Type B pancreatic cell (in vitro differentiated cells): ENCODE measurements at regions not wholly inside any gene's neighbourhood (a gene's known extent, or its start where the extent isn't known, plus 50 kb on each side); places are given as distances from the start of the nearest gene placed in this dataset.

Experiments used
- DNase-seq: peaks from one replicate; pipeline ENCODE4 v3.0.0; 2021; ENCODE audit warnings: mixed read lengths; ENCODE audit not compliant: unreplicated experiment; ENCODE audit errors: extremely low spot score
- H3K27ac Mint-ChIP-seq: 2 replicates; pipeline ENCODE4 v1.8.0; 2021; ENCODE audit warnings: mild to moderate bottlenecking, mixed read lengths
- H3K27me3 Mint-ChIP-seq: 2 replicates; pipeline ENCODE4 v1.8.0; 2021; ENCODE audit warnings: mixed read lengths
- H3K36me3 Mint-ChIP-seq: 2 replicates; pipeline ENCODE4 v1.8.0; 2021; ENCODE audit warnings: mixed read lengths
- H3K4me1 Mint-ChIP-seq: one replicate; pipeline ENCODE4 v1.8.0; 2021; ENCODE audit warnings: mixed read lengths; ENCODE audit not compliant: unreplicated experiment
- H3K4me3 Mint-ChIP-seq: 2 replicates; pipeline ENCODE4 v1.8.0; 2021; ENCODE audit warnings: mild to moderate bottlenecking, mixed read lengths
- H3K9me3 Mint-ChIP-seq: 2 replicates; pipeline ENCODE4 v1.8.0; 2021; ENCODE audit warnings: mixed read lengths
- TF ChIP-seq, protein P1 (sequence below): fragments of 200-600 bp; sonication (generic); conservative IDR thresholded peaks from 2 replicates; pipeline ENCODE4 v1.5.0; 2021; ENCODE audit warnings: antibody characterized with exemption, mild to moderate bottlenecking

DNA sequence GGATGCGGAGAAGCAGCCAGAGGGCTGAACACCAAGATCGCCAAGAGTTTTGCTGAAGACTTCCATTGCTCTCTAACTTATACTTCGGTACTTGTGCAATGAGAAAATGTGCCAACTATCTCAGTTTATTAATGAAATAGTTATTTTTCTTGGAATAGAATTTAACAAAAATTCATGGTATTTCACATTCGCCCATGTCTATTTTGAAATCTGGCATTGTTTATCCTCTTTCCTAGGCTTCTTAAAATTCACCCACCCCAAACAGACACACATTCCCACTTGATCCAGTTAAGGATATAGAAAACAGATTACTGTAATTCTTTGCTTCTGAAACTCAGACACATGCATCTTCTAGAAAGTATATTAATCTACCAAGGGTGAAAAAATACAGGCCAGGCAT is 56.3 kb upstream of the ADAMTS5 start:
- TF ChIP-seq, protein P1, sequence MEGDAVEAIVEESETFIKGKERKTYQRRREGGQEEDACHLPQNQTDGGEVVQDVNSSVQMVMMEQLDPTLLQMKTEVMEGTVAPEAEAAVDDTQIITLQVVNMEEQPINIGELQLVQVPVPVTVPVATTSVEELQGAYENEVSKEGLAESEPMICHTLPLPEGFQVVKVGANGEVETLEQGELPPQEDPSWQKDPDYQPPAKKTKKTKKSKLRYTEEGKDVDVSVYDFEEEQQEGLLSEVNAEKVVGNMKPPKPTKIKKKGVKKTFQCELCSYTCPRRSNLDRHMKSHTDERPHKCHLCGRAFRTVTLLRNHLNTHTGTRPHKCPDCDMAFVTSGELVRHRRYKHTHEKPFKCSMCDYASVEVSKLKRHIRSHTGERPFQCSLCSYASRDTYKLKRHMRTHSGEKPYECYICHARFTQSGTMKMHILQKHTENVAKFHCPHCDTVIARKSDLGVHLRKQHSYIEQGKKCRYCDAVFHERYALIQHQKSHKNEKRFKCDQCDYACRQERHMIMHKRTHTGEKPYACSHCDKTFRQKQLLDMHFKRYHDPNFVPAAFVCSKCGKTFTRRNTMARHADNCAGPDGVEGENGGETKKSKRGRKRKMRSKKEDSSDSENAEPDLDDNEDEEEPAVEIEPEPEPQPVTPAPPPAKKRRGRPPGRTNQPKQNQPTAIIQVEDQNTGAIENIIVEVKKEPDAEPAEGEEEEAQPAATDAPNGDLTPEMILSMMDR: no peak
- Mint-ChIP-seq H3K36me3 (no peaks in the 10 kb centered on the region), H3K4me1 (peaks cover 15% of the 10 kb centered on the region), H3K27ac (no peak overlapping the region), H3K4me3 (no peak overlapping the region), H3K9me3 (peaks cover under 1% of the 10 kb centered on the region), H3K27me3 (peaks cover 3% of the 10 kb centered on the region)
- DNase-seq: no peak

DNA sequence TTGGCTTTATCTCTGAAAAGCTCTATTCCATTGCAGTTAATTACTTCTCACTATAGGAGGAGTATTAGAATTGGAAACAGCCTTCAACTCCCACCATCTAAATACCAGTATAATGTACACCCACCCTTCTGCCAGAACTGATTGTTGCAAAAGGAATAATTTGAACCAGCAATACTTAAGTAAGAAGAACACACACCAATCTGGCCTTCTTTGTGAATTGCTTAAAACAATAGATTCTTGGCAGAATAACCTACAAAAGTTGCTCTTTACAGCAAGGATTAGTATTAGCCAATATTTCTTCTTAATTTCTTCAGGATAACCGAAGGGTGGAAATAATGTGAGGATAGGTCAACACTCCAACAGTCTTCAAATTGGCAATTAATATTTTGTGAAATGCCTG is 54.9 kb upstream of the ADAMTS5 start:
- Mint-ChIP-seq H3K27ac (no peak overlapping the region), H3K4me1 (peaks cover 15% of the 10 kb centered on the region)
- TF ChIP-seq, protein P1: no peak

DNA sequence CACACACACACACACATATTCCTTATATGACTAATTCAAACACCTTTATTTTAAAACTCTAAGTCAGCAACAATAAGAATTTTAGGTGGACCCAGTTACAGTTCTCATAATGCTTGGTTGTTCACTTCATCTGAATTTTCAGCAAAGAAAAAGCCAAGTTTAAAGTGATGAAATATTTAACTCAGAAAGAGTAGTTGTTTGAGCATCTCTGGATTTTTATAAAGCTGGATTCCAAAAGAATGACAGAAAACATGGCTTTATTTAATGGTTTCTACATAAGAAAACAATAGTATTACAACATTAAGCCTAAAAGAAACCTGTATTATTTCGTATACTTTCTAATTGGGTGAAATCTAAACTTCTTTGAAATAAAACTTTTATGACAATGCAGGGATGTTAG is 54.2 kb upstream of the ADAMTS5 start:
- no peak overlapping the region for H3K4me3 Mint-ChIP-seq
- peaks cover 15% of the 10 kb centered on the region for H3K4me1 Mint-ChIP-seq
- peaks cover 7% of the 10 kb centered on the region for H3K9me3 Mint-ChIP-seq
- no peak for DNase-seq
- TF ChIP-seq, protein P1: no peak
- no peaks in the 10 kb centered on the region for H3K27me3 Mint-ChIP-seq
- H3K36me3 Mint-ChIP-seq: no peaks in the 10 kb centered on the region
- H3K27ac Mint-ChIP-seq: no peak overlapping the region

More for the DNA sequence above, 54.9 kb upstream of the ADAMTS5 start:
- no peak for DNase-seq
- H3K9me3 Mint-ChIP-seq: peaks cover 7% of the 10 kb centered on the region
- no peaks in the 10 kb centered on the region for H3K36me3 Mint-ChIP-seq
- H3K4me3 Mint-ChIP-seq: no peak overlapping the region
- peaks cover 3% of the 10 kb centered on the region for H3K27me3 Mint-ChIP-seq

DNA sequence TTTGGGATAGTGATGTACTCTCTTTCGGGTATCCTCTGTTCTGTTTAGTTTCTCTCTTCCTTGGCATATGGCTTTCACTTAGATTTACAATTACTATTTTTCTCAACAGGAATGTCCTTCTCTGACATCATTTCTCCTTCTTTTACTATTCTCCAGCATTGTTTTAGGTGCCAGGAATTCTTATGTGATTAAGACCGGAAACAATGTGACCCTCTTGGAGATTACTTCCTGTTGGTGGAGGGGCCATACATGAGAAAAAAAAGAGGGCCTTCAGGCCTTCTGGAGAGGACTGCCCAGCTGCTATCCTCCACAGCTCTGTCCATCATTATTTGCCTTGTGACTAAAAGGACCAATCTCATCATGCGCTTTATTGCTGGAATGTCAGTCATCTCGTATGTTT is 50.4 kb upstream of the ADAMTS5 start:
- Mint-ChIP-seq H3K4me3 (no peak overlapping the region), H3K9me3 (peaks cover 7% of the 10 kb centered on the region), H3K27me3 (no peaks in the 10 kb centered on the region), H3K4me1 (peaks cover 2% of the 10 kb centered on the region), H3K36me3 (no peaks in the 10 kb centered on the region), H3K27ac (no peak overlapping the region)
- TF ChIP-seq, protein P1: no peak
- DNase-seq: no peak
